ENCODE measurements at regions not wholly inside any gene's neighbourhood (a gene's known extent, or its start where the extent isn't known, plus 50 kb on each side); places are given as distances from the start of the nearest gene placed in this dataset.

DNA sequence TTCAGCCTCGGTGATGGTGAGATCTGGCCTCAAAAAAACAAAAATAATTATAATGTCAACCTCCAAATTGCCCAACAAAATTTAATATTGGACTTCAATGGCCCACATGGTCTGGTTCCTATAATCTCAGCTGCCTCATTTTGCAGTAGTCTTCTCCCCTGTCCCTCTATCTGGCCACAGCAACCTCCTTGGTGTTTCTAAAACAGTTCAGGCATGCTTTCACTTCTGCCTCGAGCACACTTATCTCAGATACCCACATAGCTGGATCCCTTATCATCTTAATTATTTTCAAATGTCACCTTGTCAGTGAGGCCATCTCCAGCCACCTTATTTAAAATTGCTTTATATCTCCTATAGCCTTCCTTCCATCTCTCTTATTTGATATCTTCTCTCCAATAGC lies 52.9 kb upstream of the WDFY3 start:
- TF ChIP-seq, protein P1, sequence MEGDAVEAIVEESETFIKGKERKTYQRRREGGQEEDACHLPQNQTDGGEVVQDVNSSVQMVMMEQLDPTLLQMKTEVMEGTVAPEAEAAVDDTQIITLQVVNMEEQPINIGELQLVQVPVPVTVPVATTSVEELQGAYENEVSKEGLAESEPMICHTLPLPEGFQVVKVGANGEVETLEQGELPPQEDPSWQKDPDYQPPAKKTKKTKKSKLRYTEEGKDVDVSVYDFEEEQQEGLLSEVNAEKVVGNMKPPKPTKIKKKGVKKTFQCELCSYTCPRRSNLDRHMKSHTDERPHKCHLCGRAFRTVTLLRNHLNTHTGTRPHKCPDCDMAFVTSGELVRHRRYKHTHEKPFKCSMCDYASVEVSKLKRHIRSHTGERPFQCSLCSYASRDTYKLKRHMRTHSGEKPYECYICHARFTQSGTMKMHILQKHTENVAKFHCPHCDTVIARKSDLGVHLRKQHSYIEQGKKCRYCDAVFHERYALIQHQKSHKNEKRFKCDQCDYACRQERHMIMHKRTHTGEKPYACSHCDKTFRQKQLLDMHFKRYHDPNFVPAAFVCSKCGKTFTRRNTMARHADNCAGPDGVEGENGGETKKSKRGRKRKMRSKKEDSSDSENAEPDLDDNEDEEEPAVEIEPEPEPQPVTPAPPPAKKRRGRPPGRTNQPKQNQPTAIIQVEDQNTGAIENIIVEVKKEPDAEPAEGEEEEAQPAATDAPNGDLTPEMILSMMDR (IDR thresholded peaks at IDR 0.05), result no peak
- no peak for TF ChIP-seq POLR2A (IDR thresholded peaks at IDR 0.05)
